Activated CD4-positive, alpha-beta T cell treated with anti-CD3 and anti-CD28 coated beads, Interleukin-2, amount 50 U/mL, for 4 hours (primary cell): ENCODE measurements at regions not wholly inside any gene's neighbourhood (a gene's known extent, or its start where the extent isn't known, plus 50 kb on each side); places are given as distances from the start of the nearest gene placed in this dataset.
"Not testable (repeated sequence)": the region's sequence is repeated elsewhere in the genome, so short reads cannot be mapped to it uniquely, and the experiment has no call there.

Experiments
- DNase-seq, 2 experiments: peaks; one replicate each; pipeline ENCODE4 v3.0.0-alpha.2; 2020

- DNase-seq, result not testable (repeated sequence)
These were observed 97.3 kb upstream of the WIPF3 start for GRCh38 chr7:29709002-29709401.

- DNase-seq, result not testable (repeated sequence)
These were observed 83.2 kb upstream of the WIPF3 start for GRCh38 chr7:29723127-29723526.

GRCh38 chr7:29723599-29723998 is 82.7 kb upstream of the WIPF3 start:
- no peak for DNase-seq

GRCh38 chr7:29729534-29730165 is 76.7 kb upstream of the WIPF3 start:
- DNase-seq, result not testable (repeated sequence)

GRCh38 chr7:29734246-29734731 is 72.0 kb upstream of the WIPF3 start:
- DNase-seq, result no peak

- not testable (repeated sequence) for DNase-seq
These were observed 58.6 kb upstream of the WIPF3 start for GRCh38 chr7:29747645-29748245.

GRCh38 chr7:29748286-29749099 is 57.8 kb upstream of the WIPF3 start:
- DNase-seq, result no peak

- DNase-seq, result no peak
These were observed 56.5 kb upstream of the WIPF3 start for GRCh38 chr7:29749701-29750321.

- not testable (repeated sequence) for DNase-seq
These were observed 55.9 kb upstream of the WIPF3 start for GRCh38 chr7:29750373-29750940.

- DNase-seq, result not testable (repeated sequence)
These were observed 55.3 kb upstream of the WIPF3 start for GRCh38 chr7:29751012-29751411.

- DNase-seq, result no peak
These were observed 51.3 kb upstream of the WIPF3 start for GRCh38 chr7:29754874-29755490.
